ENCODE measurements at regions not wholly inside any gene's neighbourhood (a gene's known extent, or its start where the extent isn't known, plus 50 kb on each side); places are given as distances from the start of the nearest gene placed in this dataset.

GRCh38 chr3:78516437-78516836 lies 1251.4 kb downstream of the ROBO1 start:
- H3K9me2 ChIP-seq (replicated peaks; ENCODE audit: insufficient read depth, low read length), result no peaks in the 10 kb centered on the region
- H3K27me3 ChIP-seq (ENCODE audit: low read length), result no peaks in the 10 kb centered on the region
- no peaks in the 10 kb centered on the region for H3K79me2 ChIP-seq (ENCODE audit: insufficient read depth, low read length)
- no peak overlapping the region for H3K4me2 ChIP-seq (ENCODE audit: low read depth, low read length, poor library complexity, severe bottlenecking)
- no peak for TF ChIP-seq EZH2phosphoT487 (conservative IDR thresholded peaks at IDR 0.05; ENCODE audit: low read length)
- TF ChIP-seq, protein P1, sequence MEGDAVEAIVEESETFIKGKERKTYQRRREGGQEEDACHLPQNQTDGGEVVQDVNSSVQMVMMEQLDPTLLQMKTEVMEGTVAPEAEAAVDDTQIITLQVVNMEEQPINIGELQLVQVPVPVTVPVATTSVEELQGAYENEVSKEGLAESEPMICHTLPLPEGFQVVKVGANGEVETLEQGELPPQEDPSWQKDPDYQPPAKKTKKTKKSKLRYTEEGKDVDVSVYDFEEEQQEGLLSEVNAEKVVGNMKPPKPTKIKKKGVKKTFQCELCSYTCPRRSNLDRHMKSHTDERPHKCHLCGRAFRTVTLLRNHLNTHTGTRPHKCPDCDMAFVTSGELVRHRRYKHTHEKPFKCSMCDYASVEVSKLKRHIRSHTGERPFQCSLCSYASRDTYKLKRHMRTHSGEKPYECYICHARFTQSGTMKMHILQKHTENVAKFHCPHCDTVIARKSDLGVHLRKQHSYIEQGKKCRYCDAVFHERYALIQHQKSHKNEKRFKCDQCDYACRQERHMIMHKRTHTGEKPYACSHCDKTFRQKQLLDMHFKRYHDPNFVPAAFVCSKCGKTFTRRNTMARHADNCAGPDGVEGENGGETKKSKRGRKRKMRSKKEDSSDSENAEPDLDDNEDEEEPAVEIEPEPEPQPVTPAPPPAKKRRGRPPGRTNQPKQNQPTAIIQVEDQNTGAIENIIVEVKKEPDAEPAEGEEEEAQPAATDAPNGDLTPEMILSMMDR (IDR thresholded peaks at IDR 0.05; ENCODE audit: insufficient read depth, low read length, poor library complexity, severe bottlenecking), result no peak
- no peak overlapping the region for H3K9ac ChIP-seq (ENCODE audit: low read length)
- H3K4me3 ChIP-seq (ENCODE audit: insufficient read depth, low read length, poor library complexity, severe bottlenecking), result no peak overlapping the region
- H4K20me1 ChIP-seq (ENCODE audit: low read depth, low read length), result no peaks in the 10 kb centered on the region
- no peaks in the 10 kb centered on the region for H3K9me3 ChIP-seq (ENCODE audit: insufficient read depth, low read length)
- no peak overlapping the region for H3K27ac ChIP-seq (ENCODE audit: low read depth, low read length)
- no peaks in the 10 kb centered on the region for H3K36me3 ChIP-seq (ENCODE audit: low read length)
- H3F3A ChIP-seq (ENCODE audit: insufficient read depth), result no peaks in the 10 kb centered on the region
- H2AFZ ChIP-seq (ENCODE audit: low read depth, low read length, severe bottlenecking), result no peak overlapping the region

- H4K20me1 ChIP-seq (ENCODE audit: low read depth, low read length), result no peaks in the 10 kb centered on the region
- no peak overlapping the region for H3K27ac ChIP-seq (ENCODE audit: low read depth, low read length)
- TF ChIP-seq EZH2phosphoT487 (conservative IDR thresholded peaks at IDR 0.05; ENCODE audit: low read length), result no peak
- TF ChIP-seq, protein P1 (IDR thresholded peaks at IDR 0.05; ENCODE audit: insufficient read depth, low read length, poor library complexity, severe bottlenecking), result no peak
- no peak overlapping the region for H2AFZ ChIP-seq (ENCODE audit: low read depth, low read length, severe bottlenecking)
- no peak overlapping the region for H3K4me3 ChIP-seq (ENCODE audit: insufficient read depth, low read length, poor library complexity, severe bottlenecking)
- no peak overlapping the region for H3K9ac ChIP-seq (ENCODE audit: low read length)
- no peaks in the 10 kb centered on the region for H3K27me3 ChIP-seq (ENCODE audit: low read length)
- H3K4me2 ChIP-seq (ENCODE audit: low read depth, low read length, poor library complexity, severe bottlenecking), result no peak overlapping the region
- no peaks in the 10 kb centered on the region for H3K36me3 ChIP-seq (ENCODE audit: low read length)
- no peaks in the 10 kb centered on the region for H3F3A ChIP-seq (ENCODE audit: insufficient read depth)
- no peaks in the 10 kb centered on the region for H3K9me3 ChIP-seq (ENCODE audit: insufficient read depth, low read length)
- H3K9me2 ChIP-seq (replicated peaks; ENCODE audit: insufficient read depth, low read length), result no peaks in the 10 kb centered on the region
- no peaks in the 10 kb centered on the region for H3K79me2 ChIP-seq (ENCODE audit: insufficient read depth, low read length)
These were observed 1250.9 kb downstream of the ROBO1 start for GRCh38 chr3:78516937-78517336.

GRCh38 chr3:78517965-78518364 lies 1249.8 kb downstream of the ROBO1 start:
- no peaks in the 10 kb centered on the region for H3K9me2 ChIP-seq (replicated peaks; ENCODE audit: insufficient read depth, low read length)
- H3K27me3 ChIP-seq (ENCODE audit: low read length), result no peaks in the 10 kb centered on the region
- TF ChIP-seq, protein P1 (IDR thresholded peaks at IDR 0.05; ENCODE audit: insufficient read depth, low read length, poor library complexity, severe bottlenecking), result no peak
- TF ChIP-seq EZH2phosphoT487 (conservative IDR thresholded peaks at IDR 0.05; ENCODE audit: low read length), result no peak
- no peaks in the 10 kb centered on the region for H4K20me1 ChIP-seq (ENCODE audit: low read depth, low read length)
- no peaks in the 10 kb centered on the region for H3K36me3 ChIP-seq (ENCODE audit: low read length)
- no peak overlapping the region for H2AFZ ChIP-seq (ENCODE audit: low read depth, low read length, severe bottlenecking)
- no peaks in the 10 kb centered on the region for H3K9me3 ChIP-seq (ENCODE audit: insufficient read depth, low read length)
- no peaks in the 10 kb centered on the region for H3K79me2 ChIP-seq (ENCODE audit: insufficient read depth, low read length)
- no peaks in the 10 kb centered on the region for H3F3A ChIP-seq (ENCODE audit: insufficient read depth)
- no peak overlapping the region for H3K9ac ChIP-seq (ENCODE audit: low read length)
- H3K4me2 ChIP-seq (ENCODE audit: low read depth, low read length, poor library complexity, severe bottlenecking), result no peak overlapping the region
- no peak overlapping the region for H3K4me3 ChIP-seq (ENCODE audit: insufficient read depth, low read length, poor library complexity, severe bottlenecking)
- H3K27ac ChIP-seq (ENCODE audit: low read depth, low read length), result no peak overlapping the region
